Stimulated activated naive B cell treated with anti-CD40 and anti-IgM and Interleukin-4, amounts not matched to agents 10 μg/mL and 1 μg/mL and 100 μg/mL, for 72 hours (primary cell): ENCODE measurements at regions not wholly inside any gene's neighbourhood (a gene's known extent, or its start where the extent isn't known, plus 50 kb on each side); places are given as distances from the start of the nearest gene placed in this dataset.
A peak's percentile ranks its signal among the peaks of the same experiment; 100 is the strongest.

ENCODE experiments used
- ATAC-seq, 2 donors: fragments of 150-1000 bp; cut with Tn5 transposase; replicated peaks; 2 replicates each; pipeline ENCODE4 v1.10.0; 2021; ENCODE audit warnings: moderate library complexity in 1 of 2
- DNase-seq: peaks from one replicate; pipeline ENCODE4 v3.0.0; 2021
- H3K27ac Mint-ChIP-seq: one replicate; pipeline ENCODE4 v1.8.0; 2022; ENCODE audit warnings: mild to moderate bottlenecking, mixed read lengths
- H3K27me3 Mint-ChIP-seq, 2 donors: one replicate each; pipeline ENCODE4 v1.8.0; 2022; ENCODE audit warnings: mixed read lengths in 2 of 2
- H3K36me3 Mint-ChIP-seq, 2 donors: one replicate each; pipeline ENCODE4 v1.8.0; 2022; ENCODE audit warnings: mixed read lengths in 2 of 2, mild to moderate bottlenecking in 1 of 2
- H3K4me1 Mint-ChIP-seq, 2 donors: one replicate each; pipeline ENCODE4 v1.8.0; 2022; ENCODE audit warnings: mixed read lengths in 2 of 2, mild to moderate bottlenecking in 1 of 2
- H3K4me3 Mint-ChIP-seq, 2 donors: one replicate each; pipeline ENCODE4 v1.8.0; 2022; ENCODE audit warnings: mild to moderate bottlenecking in 2 of 2, mixed read lengths in 2 of 2, moderate library complexity in 1 of 2
- H3K9me3 Mint-ChIP-seq, 2 donors: one replicate each; pipeline ENCODE4 v1.8.0; 2022; ENCODE audit warnings: mixed read lengths in 2 of 2, mild to moderate bottlenecking in 1 of 2

DNA sequence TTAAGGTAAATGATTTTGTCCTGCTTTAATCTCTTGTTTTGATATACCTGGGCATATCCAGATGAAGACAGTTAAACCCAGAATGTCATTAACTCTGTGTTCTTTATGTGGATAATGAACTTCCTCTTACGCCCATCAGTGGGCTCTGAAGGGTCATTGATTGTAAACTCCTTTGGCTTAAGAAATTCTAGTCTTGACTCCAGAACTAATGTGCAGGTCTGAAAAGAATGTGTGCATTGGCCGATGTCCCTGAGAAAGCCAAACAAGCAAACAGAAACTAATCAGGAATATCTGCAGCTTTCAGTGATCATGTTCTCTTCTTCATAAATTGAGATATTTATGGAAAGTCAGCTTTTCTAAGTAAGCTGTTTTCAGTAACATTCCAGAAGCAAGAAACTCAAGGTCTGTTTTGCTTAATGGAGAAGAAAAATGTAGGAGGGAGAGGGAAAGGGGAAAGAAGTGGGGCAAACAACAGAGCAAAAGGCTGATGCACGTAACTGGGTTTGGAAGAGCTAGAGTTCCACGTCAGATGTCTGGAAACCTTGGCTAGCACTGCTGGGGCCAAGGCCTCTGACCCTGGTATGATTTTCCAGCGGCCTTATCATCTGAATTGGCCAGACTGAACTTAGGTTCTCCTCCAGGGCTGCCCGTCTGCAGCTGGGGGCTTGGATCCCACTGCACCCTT lies 61.3 kb upstream of the FHL2 start:
- no peaks in the 10 kb centered on the region for H3K36me3 Mint-ChIP-seq
- peaks cover 4 to 14% of the 10 kb centered on the region in 2 donors for H3K27me3 Mint-ChIP-seq
- no peak overlapping the region for H3K4me3 Mint-ChIP-seq
- H3K9me3 Mint-ChIP-seq: no peaks in the 10 kb centered on the region
- H3K4me1 Mint-ChIP-seq: peaks cover 0 to under 1% of the 10 kb centered on the region in 2 donors
- no peak overlapping the region for H3K27ac Mint-ChIP-seq
- no peak for ATAC-seq
- no peak for DNase-seq

DNA sequence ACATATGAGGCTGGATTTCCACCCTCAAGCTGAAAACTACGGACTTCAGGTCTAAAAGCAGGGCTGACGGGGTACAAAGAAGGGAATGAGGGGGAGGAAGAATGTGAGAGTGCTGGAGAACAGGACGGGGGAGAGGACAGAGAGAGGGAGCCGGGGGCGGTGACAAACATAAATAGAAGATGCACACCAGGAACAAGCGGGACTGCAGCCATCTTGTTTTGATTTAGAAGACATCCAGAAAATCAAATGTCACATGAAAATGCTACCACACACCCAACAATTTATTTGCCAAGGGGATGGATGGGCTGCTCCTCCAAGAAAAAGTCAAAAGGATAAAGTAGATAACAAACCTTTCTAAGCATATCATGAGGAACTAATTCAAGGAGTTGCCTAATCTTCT lies 59.2 kb upstream of the FHL2 start:
- peaks cover 8 to 22% of the 10 kb centered on the region in 2 donors for H3K27me3 Mint-ChIP-seq
- DNase-seq (no peak), ATAC-seq (no peak)
- no peaks in the 10 kb centered on the region for H3K9me3 Mint-ChIP-seq
- peaks cover 0 to 7% of the 10 kb centered on the region in 2 donors for H3K4me1 Mint-ChIP-seq
- no peak overlapping the region for H3K4me3 Mint-ChIP-seq
- H3K36me3 Mint-ChIP-seq: no peaks in the 10 kb centered on the region
- no peak overlapping the region for H3K27ac Mint-ChIP-seq

DNA sequence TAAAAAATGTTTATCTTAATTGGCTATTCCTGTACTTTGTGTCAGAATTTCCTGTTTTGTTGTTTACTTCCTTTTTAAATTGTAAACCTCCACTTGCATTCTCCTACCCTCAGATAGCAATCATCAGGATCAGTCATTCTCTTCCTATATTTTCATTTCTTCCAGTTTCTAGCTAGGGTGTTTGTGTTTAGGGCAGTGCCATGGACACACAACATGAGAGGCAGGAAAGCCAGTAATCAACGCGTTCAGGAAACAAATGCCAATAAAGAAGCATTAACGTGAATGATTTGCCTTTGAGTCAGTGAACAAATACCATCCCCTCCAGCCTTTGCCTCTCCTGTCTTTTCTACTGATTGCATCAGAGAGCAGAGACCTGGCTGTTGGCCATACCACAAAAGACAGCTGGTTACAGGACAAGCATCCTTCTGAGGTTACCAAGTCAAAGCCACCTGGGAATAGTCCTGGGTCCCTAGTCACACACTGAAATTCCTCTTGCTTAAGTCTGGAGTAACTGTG lies 56.7 kb upstream of the FHL2 start:
- Mint-ChIP-seq H3K27ac (no peak overlapping the region), H3K36me3 (no peaks in the 10 kb centered on the region), H3K27me3 (peaks cover 8 to 29% of the 10 kb centered on the region in 2 donors), H3K4me3 (no peak overlapping the region), H3K4me1 (peaks cover 0 to 7% of the 10 kb centered on the region in 2 donors), H3K9me3 (no peaks in the 10 kb centered on the region)
- DNase-seq (no peak), ATAC-seq (no peak)

DNA sequence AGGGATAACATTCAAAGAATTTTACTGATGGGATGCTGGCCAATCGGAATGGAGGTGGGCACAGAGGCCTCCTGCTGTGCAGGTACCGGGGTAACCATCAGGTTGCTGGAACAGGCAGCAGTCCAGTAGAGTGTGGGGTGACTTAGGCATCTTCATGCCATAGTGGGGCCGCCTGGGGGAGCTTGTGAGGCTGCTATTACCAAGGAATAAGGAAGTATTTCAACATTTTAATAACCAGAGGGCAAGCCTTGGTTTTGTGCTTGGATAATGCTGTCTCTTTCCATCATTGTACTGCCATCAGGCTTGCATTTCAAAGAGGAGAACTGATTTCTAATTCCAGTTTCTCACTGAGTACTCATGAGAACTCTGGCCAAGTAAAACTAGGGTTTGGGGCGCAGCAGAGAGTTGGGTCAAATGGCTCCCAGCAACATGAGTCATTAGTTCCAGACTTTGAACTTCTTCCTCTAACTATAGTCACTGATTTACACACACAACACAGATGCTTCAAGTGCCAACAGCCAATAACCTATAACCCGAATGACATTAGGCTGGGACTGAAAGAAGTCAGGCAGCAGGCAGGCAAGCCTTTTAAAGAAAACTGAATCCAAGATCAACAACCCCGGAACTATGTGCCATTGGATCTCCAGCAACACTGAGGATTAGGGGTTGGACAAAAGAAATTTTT lies 56.1 kb upstream of the FHL2 start:
- Mint-ChIP-seq H3K4me3 (no peak overlapping the region), H3K9me3 (no peaks in the 10 kb centered on the region), H3K36me3 (no peaks in the 10 kb centered on the region), H3K27ac (no peak overlapping the region), H3K4me1 (peaks cover 0 to 7% of the 10 kb centered on the region in 2 donors), H3K27me3 (peaks cover 8 to 29% of the 10 kb centered on the region in 2 donors)
- ATAC-seq (peak; percentile 82), DNase-seq (no peak)

DNA sequence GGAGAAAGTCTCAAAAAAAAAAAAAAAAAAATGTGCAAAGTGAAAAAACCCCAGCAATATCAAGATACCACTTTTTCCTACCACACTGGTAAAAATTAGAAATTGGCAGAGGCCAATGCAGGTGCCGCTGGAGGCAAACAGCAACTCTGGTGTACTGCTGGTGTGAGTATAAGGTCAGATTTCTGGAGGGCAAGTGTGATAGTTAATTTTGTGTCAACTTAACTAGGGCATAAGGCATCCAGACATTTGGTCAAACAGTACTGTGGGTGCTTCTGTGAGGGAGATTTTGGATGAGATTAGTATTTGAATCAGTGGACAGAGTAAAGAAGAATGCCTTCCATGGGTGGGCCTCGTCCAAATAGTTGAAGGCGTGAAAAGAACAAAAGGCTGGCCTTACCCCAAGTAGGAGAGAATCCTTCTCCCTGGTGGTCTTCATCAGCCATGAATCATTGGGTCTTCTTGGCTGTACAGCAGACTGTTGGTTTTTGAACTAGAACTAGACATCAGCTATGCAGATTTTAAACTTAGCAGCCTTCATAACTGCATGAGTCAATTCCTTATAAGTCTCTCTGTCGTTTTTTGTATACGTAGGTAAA lies 52.8 kb upstream of the FHL2 start:
- Mint-ChIP-seq H3K4me3 (no peak overlapping the region), H3K27me3 (peaks cover 20 to 33% of the 10 kb centered on the region in 2 donors), H3K9me3 (no peaks in the 10 kb centered on the region)

DNA sequence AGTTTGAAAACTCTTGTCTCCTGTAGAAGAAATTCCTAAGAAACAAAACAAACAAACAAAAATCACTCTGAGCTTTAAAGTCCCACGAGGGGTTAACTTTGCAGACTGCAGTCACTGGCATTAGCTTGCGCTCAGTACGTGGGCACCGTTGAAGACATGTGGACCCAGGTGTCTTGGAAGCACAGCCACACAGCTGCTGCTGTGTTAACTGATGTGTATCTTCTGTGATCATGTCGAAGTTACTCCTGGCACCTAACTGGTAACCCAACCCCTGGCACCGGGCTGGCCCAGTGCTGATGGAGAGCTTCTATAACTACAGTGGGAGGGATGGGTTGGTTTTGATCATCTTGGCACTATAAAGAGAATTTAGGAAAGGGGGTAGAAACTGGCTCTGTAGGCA lies 51.6 kb upstream of the FHL2 start:
- DNase-seq (no peak), ATAC-seq (no peak)
- Mint-ChIP-seq H3K36me3 (no peaks in the 10 kb centered on the region), H3K4me3 (no peak overlapping the region), H3K27ac (no peak overlapping the region), H3K9me3 (no peaks in the 10 kb centered on the region), H3K4me1 (peaks cover 0 to 7% of the 10 kb centered on the region in 2 donors), H3K27me3 (peaks cover 20 to 29% of the 10 kb centered on the region in 2 donors)

More for the DNA sequence above, 52.8 kb upstream of the FHL2 start:
- no peak for ATAC-seq
- no peak for DNase-seq
- Mint-ChIP-seq H3K27ac (no peak overlapping the region), H3K36me3 (no peaks in the 10 kb centered on the region), H3K4me1 (peaks cover 0 to 7% of the 10 kb centered on the region in 2 donors)

DNA sequence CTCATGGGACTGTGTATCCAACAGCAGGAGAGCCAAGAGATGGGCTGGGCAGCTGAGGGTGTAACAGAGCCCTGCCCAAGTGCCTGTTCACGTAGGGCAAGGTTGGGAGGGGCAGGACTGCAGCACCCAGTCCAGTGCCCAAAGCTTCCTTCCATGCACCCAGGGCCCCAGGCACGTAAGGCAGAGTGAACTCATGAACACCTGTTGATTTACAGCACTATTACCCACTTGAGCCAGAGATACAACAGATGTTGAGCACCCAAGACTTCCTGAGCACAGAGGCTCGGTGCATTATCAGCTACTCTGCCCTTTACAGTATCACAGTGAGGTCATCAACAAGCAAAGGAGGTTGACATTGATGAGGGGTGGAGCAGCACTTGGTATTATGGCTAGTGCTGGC lies 50.2 kb upstream of the FHL2 start:
- Mint-ChIP-seq H3K4me1 (no peaks in the 10 kb centered on the region), H3K4me3 (no peak overlapping the region), H3K27me3 (peaks cover 20 to 23% of the 10 kb centered on the region in 2 donors), H3K27ac (no peak overlapping the region), H3K9me3 (no peaks in the 10 kb centered on the region), H3K36me3 (no peaks in the 10 kb centered on the region)
- no peak for ATAC-seq
- DNase-seq: no peak
